ENCODE measurements at regions not wholly inside any gene's neighbourhood (a gene's known extent, or its start where the extent isn't known, plus 50 kb on each side); places are given as distances from the start of the nearest gene placed in this dataset.

DNA sequence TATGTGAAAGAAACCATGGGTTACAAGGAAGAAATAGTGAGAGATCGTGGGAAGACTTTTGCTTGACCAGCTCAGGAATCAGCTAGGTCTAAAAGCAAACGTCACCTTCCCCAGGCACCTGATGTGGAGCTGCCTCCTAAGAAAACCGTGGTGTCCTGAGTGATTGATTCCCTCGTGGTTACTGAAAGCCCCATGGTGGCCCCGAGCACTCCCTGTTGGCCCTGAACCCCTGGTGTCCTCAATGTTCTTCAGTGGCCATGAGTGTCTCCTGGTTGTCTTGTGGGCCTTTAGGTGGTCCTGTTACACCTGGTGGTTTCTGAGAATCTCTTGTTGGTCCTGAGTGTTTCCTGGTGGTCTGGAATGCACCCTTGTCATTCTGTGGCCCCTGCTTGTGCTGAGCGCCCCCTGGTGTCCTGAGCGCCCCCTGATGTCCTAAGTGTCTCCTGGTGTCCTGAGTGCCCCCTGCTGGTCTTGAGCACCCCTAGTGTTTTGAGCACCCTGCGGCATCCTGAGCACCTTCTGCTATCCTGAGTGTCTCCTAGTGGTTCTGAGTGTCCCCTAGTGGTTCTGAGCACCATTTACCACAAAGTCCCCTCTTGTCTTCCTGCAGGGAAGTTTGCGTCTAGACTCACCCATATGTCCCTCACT lies 518.7 kb downstream of the TMEM121 start:
- TF ChIP-seq, protein P1, sequence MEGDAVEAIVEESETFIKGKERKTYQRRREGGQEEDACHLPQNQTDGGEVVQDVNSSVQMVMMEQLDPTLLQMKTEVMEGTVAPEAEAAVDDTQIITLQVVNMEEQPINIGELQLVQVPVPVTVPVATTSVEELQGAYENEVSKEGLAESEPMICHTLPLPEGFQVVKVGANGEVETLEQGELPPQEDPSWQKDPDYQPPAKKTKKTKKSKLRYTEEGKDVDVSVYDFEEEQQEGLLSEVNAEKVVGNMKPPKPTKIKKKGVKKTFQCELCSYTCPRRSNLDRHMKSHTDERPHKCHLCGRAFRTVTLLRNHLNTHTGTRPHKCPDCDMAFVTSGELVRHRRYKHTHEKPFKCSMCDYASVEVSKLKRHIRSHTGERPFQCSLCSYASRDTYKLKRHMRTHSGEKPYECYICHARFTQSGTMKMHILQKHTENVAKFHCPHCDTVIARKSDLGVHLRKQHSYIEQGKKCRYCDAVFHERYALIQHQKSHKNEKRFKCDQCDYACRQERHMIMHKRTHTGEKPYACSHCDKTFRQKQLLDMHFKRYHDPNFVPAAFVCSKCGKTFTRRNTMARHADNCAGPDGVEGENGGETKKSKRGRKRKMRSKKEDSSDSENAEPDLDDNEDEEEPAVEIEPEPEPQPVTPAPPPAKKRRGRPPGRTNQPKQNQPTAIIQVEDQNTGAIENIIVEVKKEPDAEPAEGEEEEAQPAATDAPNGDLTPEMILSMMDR (IDR thresholded peaks at IDR 0.05), result peak in 1 of 4 experiments; percentile 19
- no peak for TF ChIP-seq POLR2A (IDR thresholded peaks at IDR 0.05)
